Mesodermal cell (in vitro differentiated cells): ENCODE measurements at regions not wholly inside any gene's neighbourhood (a gene's known extent, or its start where the extent isn't known, plus 50 kb on each side); places are given as distances from the start of the nearest gene placed in this dataset.

Source experiments
- H3K27ac ChIP-seq: 2 replicates; pipeline ENCODE4 v1.7.0; 2013; ENCODE audit warnings: mild to moderate bottlenecking, low read depth, low read length, moderate library complexity; ENCODE audit not compliant: severe bottlenecking
- H3K36me3 ChIP-seq: 2 replicates; pipeline ENCODE4 v1.7.1; 2013; ENCODE audit warnings: mild to moderate bottlenecking, low read length, moderate library complexity; ENCODE audit not compliant: control insufficient read depth, insufficient read depth
- H3K4me1 ChIP-seq: one replicate; pipeline ENCODE4 v1.7.1; 2013; ENCODE audit warnings: mild to moderate bottlenecking, low read length; ENCODE audit not compliant: insufficient read depth, control insufficient read depth, poor library complexity, severe bottlenecking
- H3K4me3 ChIP-seq: 2 replicates; pipeline ENCODE4 v1.7.0; 2013; ENCODE audit warnings: low read length, control low read depth, mild to moderate bottlenecking; ENCODE audit not compliant: insufficient read depth, poor library complexity, severe bottlenecking; ENCODE audit errors: extremely low read depth
- H3K9me3 ChIP-seq: 2 replicates; pipeline ENCODE4 v1.7.1; 2013; ENCODE audit warnings: mild to moderate bottlenecking, low read length, moderate library complexity; ENCODE audit not compliant: control insufficient read depth
- WGBS, 2 experiments: methylation state at CpG; one replicate each; pipeline ENCODE4 v1.1.5; 2013; ENCODE audit warnings: missing lambda C conversion rate in 2 of 2; ENCODE audit not compliant: insufficient coverage in 2 of 2; 5-methylcytosine and 5-hydroxymethylcytosine counted together

DNA sequence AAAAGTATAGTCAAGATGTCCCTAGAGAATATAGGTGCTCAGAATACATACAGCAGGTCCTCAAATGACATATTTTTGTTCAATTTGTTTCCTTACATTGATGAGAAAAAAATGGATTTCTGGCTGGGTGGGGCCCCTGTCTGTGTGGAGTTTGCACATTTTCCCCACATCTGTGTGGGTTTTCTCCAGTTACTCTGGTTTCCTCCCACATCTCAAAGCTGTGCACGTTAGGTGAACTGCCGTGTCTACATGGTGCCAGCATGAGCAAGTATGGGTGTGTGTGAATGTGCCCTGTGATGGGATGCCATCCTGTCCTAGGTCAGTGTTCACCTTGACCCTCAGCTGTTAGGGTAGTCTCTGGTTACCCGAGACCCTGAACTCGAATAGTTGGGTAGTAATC is 289.1 kb downstream of the GRIN2B start:
- Histone ChIP-seq H3K4me1 (no peaks in the 10 kb centered on the region), H3K4me3 (no peak overlapping the region), H3K27ac (no peak overlapping the region), H3K36me3 (no peaks in the 10 kb centered on the region), H3K9me3 (no peaks in the 10 kb centered on the region)
- no CpG with 5 or more reads among the region's 4 CpGs for WGBS, 2 experiments

GRCh38 chr12:13691598-13691997 is 289.8 kb downstream of the GRIN2B start:
- 83 to 86% methylated on average over 1 of the region's 1 CpG for WGBS, 2 experiments
- Histone ChIP-seq H3K4me1 (no peaks in the 10 kb centered on the region), H3K27ac (no peak overlapping the region), H3K36me3 (no peaks in the 10 kb centered on the region), H3K9me3 (no peaks in the 10 kb centered on the region), H3K4me3 (no peak overlapping the region)

- Histone ChIP-seq H3K27ac (no peak overlapping the region), H3K9me3 (no peaks in the 10 kb centered on the region), H3K4me3 (no peak overlapping the region), H3K36me3 (no peaks in the 10 kb centered on the region), H3K4me1 (no peaks in the 10 kb centered on the region)
Observed at GRCh38 chr12:13687633-13688032, 293.8 kb downstream of the GRIN2B start.

- WGBS, 2 experiments = 80% methylated on average over 1 of the region's 1 CpG; no CpG with 5 or more reads in 1 of the 2 experiments
- H3K36me3 ChIP-seq = no peaks in the 10 kb centered on the region
Observed at GRCh38 chr12:13686260-13686659, 295.1 kb downstream of the GRIN2B start.

GRCh38 chr12:13680916-13681315 is 300.5 kb downstream of the GRIN2B start:
- Histone ChIP-seq H3K27ac (no peak overlapping the region), H3K4me3 (no peak overlapping the region), H3K4me1 (no peaks in the 10 kb centered on the region), H3K9me3 (no peaks in the 10 kb centered on the region), H3K36me3 (no peaks in the 10 kb centered on the region)
- 79 to 80% methylated on average over 1 to 2 of the region's 4 CpGs for WGBS, 2 experiments

More at GRCh38 chr12:13686260-13686659, 295.1 kb downstream of the GRIN2B start:
- Histone ChIP-seq H3K9me3 (no peaks in the 10 kb centered on the region), H3K27ac (no peak overlapping the region), H3K4me1 (no peaks in the 10 kb centered on the region), H3K4me3 (no peak overlapping the region)

DNA sequence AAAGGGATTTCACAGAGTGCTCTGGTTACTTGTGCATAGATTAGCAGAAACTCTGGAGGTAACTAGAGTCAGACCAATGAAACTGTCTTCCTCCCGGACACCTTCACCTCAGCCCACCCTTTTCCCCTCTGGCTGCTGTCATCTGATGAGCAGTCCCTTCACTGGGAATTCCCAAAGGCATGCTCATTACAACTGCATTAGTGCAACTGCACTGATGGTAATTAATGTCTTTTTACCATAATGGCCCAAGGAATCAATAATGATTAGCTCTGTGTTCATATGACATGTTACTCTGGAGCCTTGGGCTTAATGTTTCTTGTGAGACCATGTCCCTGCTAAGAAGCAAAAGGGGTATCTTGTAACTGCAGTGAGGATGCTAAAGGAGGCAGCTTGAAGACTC is 304.5 kb downstream of the GRIN2B start:
- no peaks in the 10 kb centered on the region for H3K9me3 ChIP-seq
- H3K4me3 ChIP-seq = no peak overlapping the region
- 100% methylated on average over 1 of the region's 1 CpG; no CpG with 5 or more reads in 1 of the 2 experiments for WGBS, 2 experiments
- H3K36me3 ChIP-seq = no peaks in the 10 kb centered on the region
- no peaks in the 10 kb centered on the region for H3K4me1 ChIP-seq
- no peak overlapping the region for H3K27ac ChIP-seq

DNA sequence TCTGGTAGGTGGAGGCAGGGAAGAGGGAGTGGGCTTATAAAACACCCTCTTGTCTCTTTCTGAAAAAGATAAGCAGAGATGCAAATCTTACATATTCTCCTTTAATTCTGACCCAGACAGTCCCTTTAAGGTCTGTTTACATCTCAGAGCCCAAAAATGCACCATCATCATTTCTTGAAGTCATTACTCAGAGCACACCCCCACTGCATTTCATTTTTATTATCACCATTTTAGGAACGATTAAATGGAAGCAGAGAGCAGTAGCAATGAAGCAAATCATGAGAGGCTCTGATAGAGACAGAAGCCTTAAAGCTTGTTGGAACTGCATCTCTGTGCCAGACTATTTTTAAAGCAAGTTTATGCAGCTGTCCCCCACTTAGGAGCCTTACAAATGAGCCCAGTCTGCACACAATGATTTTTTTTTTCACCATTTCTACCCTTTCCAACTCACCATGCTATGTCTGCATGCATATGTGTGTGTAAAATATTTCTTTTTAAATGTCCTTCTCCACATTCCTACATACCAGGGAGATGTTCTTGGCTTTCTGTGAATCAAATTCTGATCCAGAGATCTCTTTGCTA is 311.0 kb downstream of the GRIN2B start:
- no peaks in the 10 kb centered on the region for H3K4me1 ChIP-seq
- 67 to 86% methylated on average over 1 of the region's 1 CpG for WGBS, 2 experiments
- no peaks in the 10 kb centered on the region for H3K36me3 ChIP-seq
- H3K4me3 ChIP-seq = no peak overlapping the region
- H3K9me3 ChIP-seq = no peaks in the 10 kb centered on the region
- no peak overlapping the region for H3K27ac ChIP-seq

DNA sequence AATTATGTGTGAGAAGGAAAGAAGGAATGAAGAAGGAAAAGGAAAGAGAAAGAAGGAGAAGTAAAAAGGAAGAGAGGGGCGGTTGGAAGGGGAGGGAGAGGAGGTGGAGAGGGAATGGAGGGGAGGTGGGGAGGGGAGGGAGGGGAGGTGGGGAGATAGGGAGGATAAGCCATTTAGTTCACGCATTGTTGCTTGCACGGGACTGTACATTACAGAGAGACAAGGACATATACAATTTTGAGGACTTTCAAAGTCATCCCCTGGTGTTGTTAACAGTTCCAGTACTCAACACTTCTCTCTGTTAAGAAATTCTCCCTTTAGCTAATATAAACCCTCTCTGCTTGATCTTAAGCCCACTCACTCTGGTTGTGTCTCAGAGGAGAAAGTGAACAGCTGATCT is 312.5 kb downstream of the GRIN2B start:
- Histone ChIP-seq H3K4me3 (no peak overlapping the region), H3K4me1 (no peaks in the 10 kb centered on the region), H3K27ac (no peak overlapping the region), H3K36me3 (no peaks in the 10 kb centered on the region), H3K9me3 (no peaks in the 10 kb centered on the region)
- 86 to 94% methylated on average over 1 to 3 of the region's 3 CpGs for WGBS, 2 experiments

- 80 to 92% methylated on average over 2 of the region's 2 CpGs for WGBS, 2 experiments
- no peaks in the 10 kb centered on the region for H3K9me3 ChIP-seq
- no peak overlapping the region for H3K4me3 ChIP-seq
- no peaks in the 10 kb centered on the region for H3K4me1 ChIP-seq
- H3K36me3 ChIP-seq = no peaks in the 10 kb centered on the region
- no peak overlapping the region for H3K27ac ChIP-seq
Observed at GRCh38 chr12:13666806-13667205, 314.6 kb downstream of the GRIN2B start.

DNA sequence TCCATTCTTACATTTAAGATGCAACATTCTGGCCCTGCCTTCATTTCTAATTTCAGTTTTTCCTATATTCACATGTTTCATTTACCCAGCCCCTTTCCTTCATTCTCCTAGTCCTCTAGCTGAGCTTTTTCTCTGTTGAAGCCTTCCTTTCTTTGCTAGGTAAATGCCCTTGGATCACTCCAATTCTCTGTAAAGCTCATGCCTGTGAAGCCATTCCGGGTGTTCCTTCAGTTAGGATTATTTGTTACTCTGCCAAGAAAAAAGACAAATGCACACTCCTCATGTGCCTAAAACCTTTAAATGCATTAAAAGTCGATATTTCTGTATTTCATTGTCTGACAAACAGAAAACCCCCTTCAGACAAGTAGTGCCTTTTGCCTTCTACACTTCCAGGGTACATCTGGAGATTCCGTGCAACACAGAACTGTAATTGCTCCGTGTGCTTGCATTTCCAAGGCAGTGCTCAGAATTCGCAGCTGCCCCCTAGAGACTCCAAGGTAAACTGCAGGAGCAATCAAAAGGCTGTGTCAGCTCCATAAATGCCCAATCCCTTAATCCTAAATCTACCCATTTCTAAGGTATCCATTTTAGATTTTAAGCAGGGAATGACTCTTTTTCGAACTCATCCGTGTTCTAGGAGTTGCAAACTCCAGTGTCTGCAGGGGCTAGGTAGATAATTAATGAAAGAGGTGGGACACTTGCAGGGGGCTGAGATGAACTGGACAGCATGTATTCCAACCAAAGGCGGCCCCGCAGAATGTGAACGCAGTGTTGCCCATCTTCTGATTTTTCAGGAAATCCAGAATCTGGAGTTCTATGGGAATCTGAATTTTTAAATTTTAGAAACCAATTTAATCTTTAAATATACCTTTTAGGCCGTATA is 320.2 kb downstream of the GRIN2B start:
- no peaks in the 10 kb centered on the region for H3K36me3 ChIP-seq
- no peak overlapping the region for H3K4me3 ChIP-seq
- H3K27ac ChIP-seq = no peak overlapping the region
- no peaks in the 10 kb centered on the region for H3K4me1 ChIP-seq
- 36 to 40% methylated on average over 6 of the region's 11 CpGs for WGBS, 2 experiments
- no peaks in the 10 kb centered on the region for H3K9me3 ChIP-seq

DNA sequence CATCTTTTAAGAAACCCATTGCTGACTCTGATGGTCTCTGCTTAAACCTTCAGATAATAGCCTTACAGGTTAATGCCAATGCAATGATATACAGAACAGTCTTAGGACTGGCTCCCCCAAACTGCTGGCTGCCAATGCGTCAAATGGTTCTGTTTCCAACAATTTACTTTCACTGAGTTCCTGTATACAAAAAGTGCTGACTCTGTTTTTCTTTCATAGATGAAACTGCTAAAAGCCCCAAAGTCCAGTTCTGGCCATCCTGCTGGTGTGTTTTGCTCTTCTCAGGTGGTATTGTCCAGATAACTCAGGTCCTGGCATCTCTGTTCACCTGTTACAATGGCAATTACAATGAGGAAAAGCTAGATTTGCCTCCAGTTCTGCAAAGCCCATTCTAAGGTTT is 326.9 kb downstream of the GRIN2B start:
- Histone ChIP-seq H3K4me3 (no peak overlapping the region), H3K9me3 (no peaks in the 10 kb centered on the region), H3K36me3 (no peaks in the 10 kb centered on the region), H3K27ac (no peak overlapping the region), H3K4me1 (no peaks in the 10 kb centered on the region)
- WGBS, 2 experiments = 80 to 91% methylated on average over 1 of the region's 1 CpG
